HG02973 (cell line): ENCODE measurements at regions not wholly inside any gene's neighbourhood (a gene's known extent, or its start where the extent isn't known, plus 50 kb on each side); places are given as distances from the start of the nearest gene placed in this dataset.
A peak's percentile ranks its signal among the peaks of the same experiment; 100 is the strongest.
"Not testable (repeated sequence)": the region's sequence is repeated elsewhere in the genome, so short reads cannot be mapped to it uniquely, and the experiment has no call there.

ENCODE experiments used
- ATAC-seq: cut with Tn5 transposase; IDR thresholded peaks from one replicate; pipeline ENCODE4 v1.9.1; 2021; ENCODE audit warnings: moderate library complexity; ENCODE audit not compliant: unreplicated experiment

- not testable (repeated sequence) for ATAC-seq
Measured at GRCh38 chrY:22883569-22883968, 100.5 kb upstream of the BPY2 start.

- peak; percentile 81 for ATAC-seq
Measured at GRCh38 chrY:22887949-22888348, 96.1 kb upstream of the BPY2 start.

DNA sequence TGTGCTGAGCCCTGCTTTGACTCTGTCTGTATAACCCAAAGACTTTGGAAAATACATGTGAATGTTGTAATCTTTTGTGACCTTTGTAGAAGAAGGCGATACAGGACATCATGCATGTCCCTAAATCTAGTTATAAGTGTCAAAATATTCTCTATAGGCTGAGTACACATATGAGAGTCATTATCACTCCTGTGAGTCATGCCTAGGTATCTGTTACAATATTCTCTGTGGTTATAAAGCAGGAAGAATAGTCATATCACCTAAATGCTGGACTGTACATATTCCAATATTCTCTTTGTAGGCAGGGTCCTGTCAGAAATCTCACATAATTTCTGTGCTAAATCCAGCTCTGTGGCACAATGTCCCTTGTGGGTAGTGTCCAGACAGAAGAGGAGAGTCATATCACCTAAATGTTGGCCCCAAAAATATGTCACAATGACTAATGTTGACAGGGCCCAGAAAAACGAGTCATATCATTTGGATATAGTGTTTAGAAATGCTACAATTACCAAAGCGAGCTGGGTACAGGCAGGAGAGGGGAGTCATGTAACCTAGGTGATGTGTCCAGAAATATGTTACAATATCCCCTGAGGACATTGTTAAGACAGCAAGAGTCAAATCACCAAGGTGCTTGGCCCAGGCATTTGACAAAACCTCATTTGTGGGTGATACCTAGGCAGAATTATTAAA lies 80.4 kb upstream of the BPY2 start:
- ATAC-seq = not testable (repeated sequence)

DNA sequence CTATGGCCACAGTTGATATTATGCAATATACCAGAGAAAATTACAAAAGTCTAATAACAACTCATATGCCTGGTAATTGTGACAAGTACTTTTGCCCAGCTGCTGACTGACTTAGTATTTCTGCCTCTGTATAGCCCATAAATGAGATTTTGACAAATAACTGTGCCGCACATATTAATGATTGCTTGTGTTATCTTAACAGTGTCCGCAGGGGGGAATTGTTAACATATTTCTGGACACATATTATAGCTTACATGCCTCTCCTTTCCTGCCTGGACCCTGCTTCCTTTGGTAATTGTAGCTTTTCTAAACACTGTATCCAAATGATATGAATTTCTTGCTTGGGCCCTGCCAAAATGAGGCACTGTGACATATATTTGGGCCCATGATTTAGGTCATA lies 69.0 kb upstream of the BPY2 start:
- ATAC-seq = not testable (repeated sequence)

- ATAC-seq = not testable (repeated sequence)
Measured at GRCh38 chrY:22927667-22928066, 56.4 kb upstream of the BPY2 start.

DNA sequence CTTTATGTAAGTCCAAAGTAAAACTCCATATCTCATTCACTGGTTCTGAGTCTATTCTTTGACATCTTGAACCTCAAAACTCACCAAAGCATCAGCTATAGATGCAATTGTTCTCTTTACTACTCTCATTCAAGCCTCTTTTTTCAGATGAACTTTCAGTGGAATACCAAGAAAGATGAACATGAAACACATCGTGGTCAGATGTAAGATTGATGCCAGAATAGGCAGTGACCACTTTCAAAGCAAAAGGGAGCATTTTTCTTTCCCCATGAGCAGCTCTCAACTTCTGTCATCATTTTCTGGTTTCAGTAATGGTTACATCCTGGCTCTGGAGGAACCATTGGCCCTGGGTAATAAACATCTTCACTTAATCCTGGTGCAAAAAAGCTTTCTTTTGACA lies 50.6 kb upstream of the BPY2 start:
- not testable (repeated sequence) for ATAC-seq
